ENCODE measurements at regions not wholly inside any gene's neighbourhood (a gene's known extent, or its start where the extent isn't known, plus 50 kb on each side); places are given as distances from the start of the nearest gene placed in this dataset.

- Histone ChIP-seq H3K4me1 (no peaks in the 10 kb centered on the region), H3K27ac (no peak overlapping the region), H3K4me3 (no peak overlapping the region), H3K36me3 (no peaks in the 10 kb centered on the region), H3K27me3 (no peaks in the 10 kb centered on the region), H3K9me3 (no peaks in the 10 kb centered on the region)
- DNase-seq (no peak), ATAC-seq (no peak), FAIRE-seq (no peak)
- intact Hi-C loops (cut with DNase I) = no loop called here
- TF ChIP-seq CTCF (IDR thresholded peaks at IDR 0.05) = no peak
- WGBS, 2 donors = 31 to 36% methylated on average over 1 of the region's 1 CpG
Observed at GRCh38 chr2:80715433-80715832, 410.9 kb upstream of the LRRTM1 start.

DNA sequence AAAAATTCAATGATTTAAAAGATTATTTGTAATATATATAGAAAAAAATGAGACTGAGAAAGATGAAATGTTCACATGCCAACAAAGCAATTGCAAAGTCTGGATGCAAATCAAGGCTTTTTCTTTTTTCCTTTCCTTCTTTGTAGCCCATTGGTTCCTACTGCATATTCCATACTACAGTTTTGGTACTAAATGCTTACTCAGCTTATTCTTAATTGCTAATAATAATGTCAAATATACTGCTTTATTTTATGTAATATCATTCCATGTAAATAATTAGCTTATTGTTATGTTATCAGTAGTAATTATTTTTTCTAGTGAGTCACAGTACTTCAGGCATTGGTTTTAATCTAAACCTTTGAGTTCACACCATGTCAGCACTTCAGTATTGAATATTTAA is 407.4 kb upstream of the LRRTM1 start:
- intact Hi-C loops (cut with DNase I) = no loop called here
- Histone ChIP-seq H3K36me3 (no peaks in the 10 kb centered on the region), H3K27ac (no peak overlapping the region), H3K9me3 (no peaks in the 10 kb centered on the region), H3K27me3 (no peaks in the 10 kb centered on the region), H3K4me3 (no peak overlapping the region), H3K4me1 (no peaks in the 10 kb centered on the region)
- DNase-seq = no peak
- ATAC-seq = no peak
- TF ChIP-seq CTCF (IDR thresholded peaks at IDR 0.05) = no peak
- FAIRE-seq = no peak

GRCh38 chr2:80706951-80707350 is 402.4 kb upstream of the LRRTM1 start:
- H3K4me3 ChIP-seq = no peak overlapping the region
- H3K4me1 ChIP-seq = no peaks in the 10 kb centered on the region
- peak in 1 of 4 donors; percentile 34 for ATAC-seq
- no peak overlapping the region for H3K27ac ChIP-seq
- no peaks in the 10 kb centered on the region for H3K36me3 ChIP-seq
- no peak for DNase-seq
- WGBS, 2 donors = 55 to 61% methylated on average over 2 of the region's 2 CpGs
- H3K27me3 ChIP-seq = no peaks in the 10 kb centered on the region
- no peaks in the 10 kb centered on the region for H3K9me3 ChIP-seq
- no peak for FAIRE-seq
- intact Hi-C loops (cut with DNase I) = no loop called here
- no peak for TF ChIP-seq CTCF (IDR thresholded peaks at IDR 0.05)

GRCh38 chr2:80706541-80706940 is 402.0 kb upstream of the LRRTM1 start:
- Histone ChIP-seq H3K27ac (no peak overlapping the region), H3K4me3 (no peak overlapping the region), H3K9me3 (no peaks in the 10 kb centered on the region), H3K27me3 (no peaks in the 10 kb centered on the region), H3K4me1 (no peaks in the 10 kb centered on the region), H3K36me3 (no peaks in the 10 kb centered on the region)
- ATAC-seq = peak in 1 of 4 donors; percentile 12
- 53 to 75% methylated on average over 5 of the region's 5 CpGs for WGBS, 2 donors
- no peak for TF ChIP-seq CTCF (IDR thresholded peaks at IDR 0.05)
- DNase-seq = no peak
- intact Hi-C loops (cut with DNase I) = no loop called here
- FAIRE-seq = no peak

DNA sequence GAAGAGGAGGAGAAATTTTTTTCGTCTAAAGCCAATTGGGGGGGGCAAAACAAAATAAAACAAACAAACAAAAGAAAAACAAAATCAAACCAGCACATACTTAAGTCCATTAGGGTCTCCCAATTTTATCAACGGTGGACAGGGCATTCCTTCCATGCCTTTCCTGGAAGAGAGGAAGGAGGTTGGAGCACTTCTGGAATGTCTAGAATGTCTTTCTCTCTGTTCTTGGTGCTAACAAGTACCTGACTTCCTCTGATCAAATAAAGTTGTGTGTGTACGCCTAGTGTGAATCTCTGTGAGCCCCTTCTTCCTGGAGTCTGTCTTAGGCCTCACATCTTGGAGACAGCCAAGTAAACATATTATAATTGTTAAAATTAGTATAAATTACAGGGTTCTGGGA is 399.0 kb upstream of the LRRTM1 start:
- 32 to 36% methylated on average over 3 of the region's 3 CpGs for whole genome bisulfite sequencing, 2 donors
- Histone ChIP-seq H3K4me3 (no peak overlapping the region), H3K9me3 (no peaks in the 10 kb centered on the region), H3K27ac (no peak overlapping the region), H3K27me3 (no peaks in the 10 kb centered on the region), H3K4me1 (no peaks in the 10 kb centered on the region), H3K36me3 (no peaks in the 10 kb centered on the region)
- ATAC-seq (no peak), DNase-seq (no peak), FAIRE-seq (no peak)
- TF ChIP-seq CTCF (IDR thresholded peaks at IDR 0.05) = no peak
- intact Hi-C loops (cut with DNase I) = no loop called here

Data from pancreas (tissue), 10 donors.